ENCODE measurements at regions not wholly inside any gene's neighbourhood (a gene's known extent, or its start where the extent isn't known, plus 50 kb on each side); places are given as distances from the start of the nearest gene placed in this dataset.
"Not testable (repeated sequence)": the region's sequence is repeated elsewhere in the genome, so short reads cannot be mapped to it uniquely, and the experiment has no call there.

- Histone ChIP-seq H3K9ac (ENCODE audit: low read depth, low read length, poor library complexity) (no peak overlapping the region), H2BK5ac (ENCODE audit: low read length) (no peak overlapping the region), H3K4me2 (ENCODE audit: insufficient read depth, low read length, poor library complexity, severe bottlenecking) (no peak overlapping the region), H3K23ac (ENCODE audit: low read depth, low read length, poor library complexity) (no peak overlapping the region), H3K27me3 (ENCODE audit: control insufficient read depth in 3 of 3, insufficient read depth in 3 of 3, low read depth in 1 of 3, low read length in 3 of 3) (no peaks in the 10 kb centered on the region), H2AFZ (ENCODE audit: low read length) (no peak overlapping the region), H2BK15ac (ENCODE audit: low read length) (no peak overlapping the region), H3K36me3 (replicated peaks in 1 of 2; ENCODE audit: control insufficient read depth in 2 of 2, insufficient read depth in 2 of 2, low read length in 2 of 2) (no peaks in the 10 kb centered on the region), H3K79me1 (ENCODE audit: low read depth, low read length) (no peaks in the 10 kb centered on the region), H3K9me3 (replicated peaks in 1 of 2; ENCODE audit: control insufficient read depth in 2 of 2, insufficient read depth in 1 of 2, low read depth in 1 of 2, low read length in 2 of 2) (no peaks in the 10 kb centered on the region), H2BK12ac (ENCODE audit: low read length) (no peak overlapping the region), H3K4me3 (ENCODE audit: low read length in 2 of 2) (no peak overlapping the region), H2BK120ac (ENCODE audit: low read depth, low read length) (no peak overlapping the region), H4K91ac (ENCODE audit: low read depth, low read length, poor library complexity) (no peak overlapping the region), H3K4me1 (ENCODE audit: control insufficient read depth in 2 of 2, insufficient read depth in 1 of 2, low read depth in 1 of 2, low read length in 2 of 2) (no peaks in the 10 kb centered on the region), H3K14ac (ENCODE audit: low read length) (no peak overlapping the region), H3K4ac (ENCODE audit: low read length) (no peak overlapping the region), H2AK5ac (ENCODE audit: low read depth, low read length) (no peak overlapping the region), H3K18ac (ENCODE audit: low read length) (no peak overlapping the region), H4K8ac (ENCODE audit: low read depth, low read length) (no peak overlapping the region), H3K27ac (replicated peaks; ENCODE audit: low read length) (no peak overlapping the region)
- no peak for DNase-seq (ENCODE audit: low spot score)
These were observed 440.9 kb upstream of the UBE2E3 start for GRCh38 chr2:180539541-180539940.

GRCh38 chr2:180535289-180535688 is 445.1 kb upstream of the UBE2E3 start:
- Histone ChIP-seq H3K27ac (replicated peaks; ENCODE audit: low read length) (no peak overlapping the region), H2BK15ac (ENCODE audit: low read length) (no peak overlapping the region), H2BK120ac (ENCODE audit: low read depth, low read length) (no peak overlapping the region), H3K14ac (ENCODE audit: low read length) (no peak overlapping the region), H3K9me3 (replicated peaks in 1 of 2; ENCODE audit: control insufficient read depth in 2 of 2, insufficient read depth in 1 of 2, low read depth in 1 of 2, low read length in 2 of 2) (no peaks in the 10 kb centered on the region), H3K27me3 (ENCODE audit: control insufficient read depth in 3 of 3, insufficient read depth in 3 of 3, low read depth in 1 of 3, low read length in 3 of 3) (no peaks in the 10 kb centered on the region), H3K4me3 (ENCODE audit: low read length in 2 of 2) (no peak overlapping the region), H3K18ac (ENCODE audit: low read length) (no peak overlapping the region), H3K36me3 (replicated peaks in 1 of 2; ENCODE audit: control insufficient read depth in 2 of 2, insufficient read depth in 2 of 2, low read length in 2 of 2) (no peaks in the 10 kb centered on the region), H2AFZ (ENCODE audit: low read length) (no peak overlapping the region), H2AK5ac (ENCODE audit: low read depth, low read length) (no peak overlapping the region), H3K4ac (ENCODE audit: low read length) (no peak overlapping the region), H3K9ac (ENCODE audit: low read depth, low read length, poor library complexity) (no peak overlapping the region), H2BK5ac (ENCODE audit: low read length) (no peak overlapping the region), H3K23ac (ENCODE audit: low read depth, low read length, poor library complexity) (no peak overlapping the region), H4K91ac (ENCODE audit: low read depth, low read length, poor library complexity) (no peak overlapping the region), H3K4me2 (ENCODE audit: insufficient read depth, low read length, poor library complexity, severe bottlenecking) (no peak overlapping the region), H3K79me1 (ENCODE audit: low read depth, low read length) (no peaks in the 10 kb centered on the region), H2BK12ac (ENCODE audit: low read length) (no peak overlapping the region), H3K4me1 (ENCODE audit: control insufficient read depth in 2 of 2, insufficient read depth in 1 of 2, low read depth in 1 of 2, low read length in 2 of 2) (no peaks in the 10 kb centered on the region), H4K8ac (ENCODE audit: low read depth, low read length) (no peak overlapping the region)
- no CpG with 5 or more reads among the region's 1 CpG for WGBS, 2 donors (ENCODE audit: extremely low coverage in 2 of 2, insufficient read length in 2 of 2, insufficient replicate concordance in 1 of 2)
- no peak for DNase-seq (ENCODE audit: low spot score)

DNA sequence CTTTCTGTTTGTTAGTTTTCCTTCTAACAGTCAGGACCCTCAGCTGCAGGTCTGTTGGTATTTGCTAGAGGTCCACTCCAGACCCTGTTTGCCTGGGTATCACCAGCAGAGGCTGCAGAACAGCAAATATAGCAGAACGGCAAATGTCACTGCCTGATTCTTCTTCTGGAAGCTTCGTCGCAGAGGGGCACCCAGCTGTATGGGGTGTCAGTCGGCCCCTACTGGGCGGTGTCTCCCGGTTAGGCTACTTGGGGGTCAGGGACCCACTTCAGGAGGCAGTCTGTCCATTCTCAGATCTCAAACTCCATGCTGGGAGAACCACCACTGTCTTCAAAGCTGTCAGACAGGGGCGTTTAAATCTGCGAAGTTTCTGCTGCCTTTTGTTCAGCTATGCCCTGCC is 448.6 kb upstream of the UBE2E3 start:
- not testable (repeated sequence) for H3K4ac ChIP-seq (ENCODE audit: low read length); H3K4me2 ChIP-seq (ENCODE audit: insufficient read depth, low read length, poor library complexity, severe bottlenecking); H4K8ac ChIP-seq (ENCODE audit: low read depth, low read length); H3K18ac ChIP-seq (ENCODE audit: low read length); DNase-seq (ENCODE audit: low spot score); H3K9me3 ChIP-seq (replicated peaks in 1 of 2; ENCODE audit: control insufficient read depth in 2 of 2, insufficient read depth in 1 of 2, low read depth in 1 of 2, low read length in 2 of 2); H3K27ac ChIP-seq (replicated peaks; ENCODE audit: low read length); H3K36me3 ChIP-seq (replicated peaks in 1 of 2; ENCODE audit: control insufficient read depth in 2 of 2, insufficient read depth in 2 of 2, low read length in 2 of 2); H3K14ac ChIP-seq (ENCODE audit: low read length); H4K91ac ChIP-seq (ENCODE audit: low read depth, low read length, poor library complexity); H2AK5ac ChIP-seq (ENCODE audit: low read depth, low read length); H3K79me1 ChIP-seq (ENCODE audit: low read depth, low read length); H2BK12ac ChIP-seq (ENCODE audit: low read length); H2BK5ac ChIP-seq (ENCODE audit: low read length); H2BK15ac ChIP-seq (ENCODE audit: low read length); H2BK120ac ChIP-seq (ENCODE audit: low read depth, low read length); H2AFZ ChIP-seq (ENCODE audit: low read length); H3K23ac ChIP-seq (ENCODE audit: low read depth, low read length, poor library complexity); H3K4me1 ChIP-seq (ENCODE audit: control insufficient read depth in 2 of 2, insufficient read depth in 1 of 2, low read depth in 1 of 2, low read length in 2 of 2); H3K9ac ChIP-seq (ENCODE audit: low read depth, low read length, poor library complexity); H3K27me3 ChIP-seq (ENCODE audit: control insufficient read depth in 3 of 3, insufficient read depth in 3 of 3, low read depth in 1 of 3, low read length in 3 of 3); H3K4me3 ChIP-seq (ENCODE audit: low read length in 2 of 2)
- no CpG with 5 or more reads among the region's 8 CpGs for WGBS, 2 donors (ENCODE audit: extremely low coverage in 2 of 2, insufficient read length in 2 of 2, insufficient replicate concordance in 1 of 2)

DNA sequence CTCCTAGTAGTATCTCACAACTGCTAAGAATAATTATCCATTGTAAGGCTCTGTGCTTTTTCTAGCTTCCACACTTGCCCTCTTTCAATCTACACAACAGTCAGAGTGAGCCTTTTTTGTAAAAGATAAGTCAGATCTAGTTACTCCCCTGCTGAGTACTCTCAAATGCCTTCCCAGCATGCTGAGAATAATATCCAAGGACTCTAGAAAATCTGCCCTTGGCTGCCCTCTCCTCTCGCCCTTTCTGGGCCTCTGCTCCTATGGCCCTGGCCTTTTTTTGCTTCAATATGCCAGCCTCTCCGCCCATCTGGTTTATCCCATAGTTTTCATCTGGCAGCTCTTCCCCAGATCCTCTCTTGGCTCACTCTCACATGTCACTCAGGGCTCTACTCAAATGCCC is 455.9 kb upstream of the UBE2E3 start:
- H2AFZ ChIP-seq (ENCODE audit: low read length), result no peak overlapping the region
- no peaks in the 10 kb centered on the region for H3K9me3 ChIP-seq (replicated peaks in 1 of 2; ENCODE audit: control insufficient read depth in 2 of 2, insufficient read depth in 1 of 2, low read depth in 1 of 2, low read length in 2 of 2)
- no peak overlapping the region for H2BK5ac ChIP-seq (ENCODE audit: low read length)
- no peak overlapping the region for H4K91ac ChIP-seq (ENCODE audit: low read depth, low read length, poor library complexity)
- H3K9ac ChIP-seq (ENCODE audit: low read depth, low read length, poor library complexity), result no peak overlapping the region
- peaks cover 5% of the 10 kb centered on the region in 2 donors for H3K4me1 ChIP-seq (ENCODE audit: control insufficient read depth in 2 of 2, insufficient read depth in 1 of 2, low read depth in 1 of 2, low read length in 2 of 2)
- H4K8ac ChIP-seq (ENCODE audit: low read depth, low read length), result no peak overlapping the region
- H3K27ac ChIP-seq (replicated peaks; ENCODE audit: low read length), result no peak overlapping the region
- H3K4ac ChIP-seq (ENCODE audit: low read length), result no peak overlapping the region
- peaks cover 0 to 1% (median 0%) of the 10 kb centered on the region in 3 experiments for H3K27me3 ChIP-seq (ENCODE audit: control insufficient read depth in 3 of 3, insufficient read depth in 3 of 3, low read depth in 1 of 3, low read length in 3 of 3)
- no peak overlapping the region for H3K4me2 ChIP-seq (ENCODE audit: insufficient read depth, low read length, poor library complexity, severe bottlenecking)
- no peak overlapping the region for H3K14ac ChIP-seq (ENCODE audit: low read length)
- no peak overlapping the region for H3K18ac ChIP-seq (ENCODE audit: low read length)
- WGBS, 2 donors (ENCODE audit: extremely low coverage in 2 of 2, insufficient read length in 2 of 2, insufficient replicate concordance in 1 of 2), result no CpG with 5 or more reads among the region's 2 CpGs
- no peak overlapping the region for H2AK5ac ChIP-seq (ENCODE audit: low read depth, low read length)
- H2BK15ac ChIP-seq (ENCODE audit: low read length), result no peak overlapping the region
- no peaks in the 10 kb centered on the region for H3K36me3 ChIP-seq (replicated peaks in 1 of 2; ENCODE audit: control insufficient read depth in 2 of 2, insufficient read depth in 2 of 2, low read length in 2 of 2)
- H3K23ac ChIP-seq (ENCODE audit: low read depth, low read length, poor library complexity), result no peak overlapping the region
- H3K4me3 ChIP-seq (ENCODE audit: low read length in 2 of 2), result no peak overlapping the region
- DNase-seq (ENCODE audit: low spot score), result no peak
- H2BK120ac ChIP-seq (ENCODE audit: low read depth, low read length), result no peak overlapping the region
- H2BK12ac ChIP-seq (ENCODE audit: low read length), result no peak overlapping the region
- no peaks in the 10 kb centered on the region for H3K79me1 ChIP-seq (ENCODE audit: low read depth, low read length)

Measured in neuronal stem cell (in vitro differentiated cells).